ENCODE measurements at regions not wholly inside any gene's neighbourhood (a gene's known extent, or its start where the extent isn't known, plus 50 kb on each side); places are given as distances from the start of the nearest gene placed in this dataset.

GRCh38 chr10:9003122-9003521 is 948.6 kb downstream of the GATA3 start:
- Mint-ChIP-seq H3K4me3 (ENCODE audit: unreplicated experiment) (no peak overlapping the region), H3K36me3 (ENCODE audit: unreplicated experiment) (no peaks in the 10 kb centered on the region), H3K9me3 (ENCODE audit: unreplicated experiment) (no peaks in the 10 kb centered on the region), H3K27ac (ENCODE audit: unreplicated experiment) (no peak overlapping the region), H3K4me1 (ENCODE audit: low read depth, unreplicated experiment) (no peaks in the 10 kb centered on the region), H3K27me3 (ENCODE audit: unreplicated experiment) (no peaks in the 10 kb centered on the region)
- DNase-seq = no peak
- no peak for TF ChIP-seq CTCF (IDR thresholded peaks at IDR 0.05; ENCODE audit: partially characterized antibody, unreplicated experiment)

DNA sequence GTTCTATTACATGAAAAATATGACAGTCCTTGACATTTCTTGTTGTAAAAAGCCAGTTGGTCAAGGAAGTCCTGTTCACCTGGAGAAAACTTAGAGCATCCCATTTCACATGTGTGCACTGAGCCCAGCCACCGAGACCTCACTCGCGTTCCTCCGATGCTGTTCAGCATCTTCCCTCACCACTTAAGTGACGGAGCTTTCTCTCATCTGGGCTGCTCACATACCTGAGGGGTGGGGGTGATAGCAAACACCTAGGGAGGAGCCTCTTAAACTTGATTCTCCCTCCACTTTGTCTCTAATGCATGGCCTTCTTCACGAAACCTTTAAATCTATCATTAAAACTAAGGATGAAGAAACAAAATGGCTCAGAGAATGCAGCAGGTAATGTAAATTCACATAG is 950.2 kb downstream of the GATA3 start:
- no peaks in the 10 kb centered on the region for H3K4me1 Mint-ChIP-seq (ENCODE audit: low read depth, unreplicated experiment)
- H3K4me3 Mint-ChIP-seq (ENCODE audit: unreplicated experiment) = no peak overlapping the region
- no peaks in the 10 kb centered on the region for H3K27me3 Mint-ChIP-seq (ENCODE audit: unreplicated experiment)
- no peaks in the 10 kb centered on the region for H3K36me3 Mint-ChIP-seq (ENCODE audit: unreplicated experiment)
- TF ChIP-seq CTCF (IDR thresholded peaks at IDR 0.05; ENCODE audit: partially characterized antibody, unreplicated experiment) = no peak
- H3K9me3 Mint-ChIP-seq (ENCODE audit: unreplicated experiment) = no peaks in the 10 kb centered on the region
- DNase-seq = no peak
- H3K27ac Mint-ChIP-seq (ENCODE audit: unreplicated experiment) = no peak overlapping the region

GRCh38 chr10:9009505-9009904 is 955.0 kb downstream of the GATA3 start:
- H3K4me1 Mint-ChIP-seq (ENCODE audit: low read depth, unreplicated experiment) = no peaks in the 10 kb centered on the region
- H3K27me3 Mint-ChIP-seq (ENCODE audit: unreplicated experiment) = no peaks in the 10 kb centered on the region
- H3K27ac Mint-ChIP-seq (ENCODE audit: unreplicated experiment) = no peak overlapping the region
- DNase-seq = no peak
- no peak for TF ChIP-seq CTCF (IDR thresholded peaks at IDR 0.05; ENCODE audit: partially characterized antibody, unreplicated experiment)
- no peaks in the 10 kb centered on the region for H3K9me3 Mint-ChIP-seq (ENCODE audit: unreplicated experiment)
- H3K36me3 Mint-ChIP-seq (ENCODE audit: unreplicated experiment) = no peaks in the 10 kb centered on the region
- no peak overlapping the region for H3K4me3 Mint-ChIP-seq (ENCODE audit: unreplicated experiment)

GRCh38 chr10:9010093-9010492 is 955.6 kb downstream of the GATA3 start:
- no peak overlapping the region for H3K27ac Mint-ChIP-seq (ENCODE audit: unreplicated experiment)
- H3K4me1 Mint-ChIP-seq (ENCODE audit: low read depth, unreplicated experiment) = no peaks in the 10 kb centered on the region
- H3K36me3 Mint-ChIP-seq (ENCODE audit: unreplicated experiment) = no peaks in the 10 kb centered on the region
- DNase-seq = no peak
- H3K4me3 Mint-ChIP-seq (ENCODE audit: unreplicated experiment) = no peak overlapping the region
- no peaks in the 10 kb centered on the region for H3K27me3 Mint-ChIP-seq (ENCODE audit: unreplicated experiment)
- no peak for TF ChIP-seq CTCF (IDR thresholded peaks at IDR 0.05; ENCODE audit: partially characterized antibody, unreplicated experiment)
- H3K9me3 Mint-ChIP-seq (ENCODE audit: unreplicated experiment) = no peaks in the 10 kb centered on the region

- H3K4me3 Mint-ChIP-seq (ENCODE audit: unreplicated experiment) = no peak overlapping the region
- no peak overlapping the region for H3K27ac Mint-ChIP-seq (ENCODE audit: unreplicated experiment)
- no peak for DNase-seq
- no peaks in the 10 kb centered on the region for H3K9me3 Mint-ChIP-seq (ENCODE audit: unreplicated experiment)
- H3K36me3 Mint-ChIP-seq (ENCODE audit: unreplicated experiment) = no peaks in the 10 kb centered on the region
- no peaks in the 10 kb centered on the region for H3K27me3 Mint-ChIP-seq (ENCODE audit: unreplicated experiment)
- no peak for TF ChIP-seq CTCF (IDR thresholded peaks at IDR 0.05; ENCODE audit: partially characterized antibody, unreplicated experiment)
- H3K4me1 Mint-ChIP-seq (ENCODE audit: low read depth, unreplicated experiment) = no peaks in the 10 kb centered on the region
Observed at GRCh38 chr10:9010931-9011670, 956.6 kb downstream of the GATA3 start.
